ENCODE measurements at regions not wholly inside any gene's neighbourhood (a gene's known extent, or its start where the extent isn't known, plus 50 kb on each side); places are given as distances from the start of the nearest gene placed in this dataset.

GRCh38 chr7:88490161-88490560, 183.5 kb upstream of the STEAP4 start:
- in situ Hi-C loops (cut with HindIII; ENCODE audit: low sequenced_read_pairs) = no loop called here

DNA sequence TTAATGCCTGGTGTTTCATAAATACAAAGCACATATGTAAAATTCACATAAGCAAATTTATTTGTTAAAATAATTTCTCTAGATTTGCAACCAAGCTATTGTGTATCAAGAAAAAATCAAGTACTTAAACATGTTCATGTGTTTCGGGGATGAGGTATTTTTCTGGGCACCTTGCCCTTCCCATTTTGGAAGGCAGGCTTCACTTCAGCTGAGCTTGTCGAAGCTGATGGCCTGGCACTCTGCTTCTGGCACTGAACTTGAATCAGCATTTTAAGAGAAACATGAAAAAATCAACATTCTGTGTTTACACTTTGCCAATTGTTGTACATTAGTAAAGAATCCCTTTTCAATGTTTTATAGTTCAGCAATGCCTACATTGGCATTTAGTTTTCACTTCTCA, 179.1 kb upstream of the STEAP4 start:
- TF ChIP-seq CTCF (IDR thresholded peaks at IDR 0.05; ENCODE audit: low read depth, low read length, missing control alignments) = no peak
- in situ Hi-C loops (cut with HindIII; ENCODE audit: low sequenced_read_pairs) = no loop called here
- no peak for DNase-seq (ENCODE audit: low read depth)
- H3K4me3 ChIP-seq (ENCODE audit: low read depth, low read length) = no peak overlapping the region

More at GRCh38 chr7:88490161-88490560, 183.5 kb upstream of the STEAP4 start:
- no peak overlapping the region for H3K4me3 ChIP-seq (ENCODE audit: low read depth, low read length)
- DNase-seq (ENCODE audit: low read depth) = no peak
- no peak for TF ChIP-seq CTCF (IDR thresholded peaks at IDR 0.05; ENCODE audit: low read depth, low read length, missing control alignments)

GRCh38 chr7:88484551-88484950, 177.9 kb upstream of the STEAP4 start:
- no peak for DNase-seq (ENCODE audit: low read depth)
- H3K4me3 ChIP-seq (ENCODE audit: low read depth, low read length) = no peak overlapping the region
- no peak for TF ChIP-seq CTCF (IDR thresholded peaks at IDR 0.05; ENCODE audit: low read depth, low read length, missing control alignments)
- in situ Hi-C loops (cut with HindIII; ENCODE audit: low sequenced_read_pairs) = no loop called here

DNA sequence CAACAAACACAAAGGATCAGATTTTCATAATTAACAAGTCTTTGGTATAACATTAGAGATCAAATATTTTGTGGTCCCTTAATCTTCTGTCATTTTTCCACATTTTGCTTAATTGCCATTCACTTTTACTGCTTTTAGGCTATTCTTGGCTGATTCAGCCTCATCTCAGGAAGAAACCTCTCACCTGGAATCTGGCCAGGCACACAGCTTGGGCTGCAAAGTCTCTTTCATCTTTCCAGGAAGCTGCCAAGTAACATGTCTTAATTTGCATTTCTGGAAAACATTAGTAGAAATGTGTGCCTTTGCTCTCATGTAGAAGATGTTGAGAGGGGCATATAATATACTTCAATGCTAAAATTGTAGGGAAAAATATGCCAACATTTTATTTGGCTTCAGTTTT, 174.2 kb upstream of the STEAP4 start:
- DNase-seq (ENCODE audit: low read depth) = peak; percentile 75
- no peak overlapping the region for H3K4me3 ChIP-seq (ENCODE audit: low read depth, low read length)
- no peak for TF ChIP-seq CTCF (IDR thresholded peaks at IDR 0.05; ENCODE audit: low read depth, low read length, missing control alignments)
- in situ Hi-C loops (cut with HindIII; ENCODE audit: low sequenced_read_pairs) = no loop called here

DNA sequence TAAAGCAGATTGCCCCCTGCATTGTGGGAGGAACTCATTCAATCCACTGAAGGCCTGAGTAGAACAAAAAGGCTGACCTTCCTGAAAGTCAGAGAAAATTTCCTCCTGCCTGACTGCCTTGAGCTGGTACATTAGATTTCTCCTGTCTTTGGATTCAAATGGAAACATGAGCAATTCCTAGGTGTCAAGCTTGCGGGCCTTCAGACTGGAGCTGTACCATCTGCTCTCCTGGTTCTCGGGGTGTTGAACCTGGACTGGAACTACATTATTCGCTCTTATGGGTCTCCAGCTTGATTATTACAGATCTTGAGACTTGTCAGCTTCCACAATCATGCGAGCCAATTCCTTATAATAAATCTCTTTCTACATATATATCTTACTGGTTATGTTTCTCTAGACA, 173.6 kb upstream of the STEAP4 start:
- in situ Hi-C loops (cut with HindIII; ENCODE audit: low sequenced_read_pairs) = no loop called here
- no peak overlapping the region for H3K4me3 ChIP-seq (ENCODE audit: low read depth, low read length)
- no peak for DNase-seq (ENCODE audit: low read depth)
- TF ChIP-seq CTCF (IDR thresholded peaks at IDR 0.05; ENCODE audit: low read depth, low read length, missing control alignments) = no peak

DNA sequence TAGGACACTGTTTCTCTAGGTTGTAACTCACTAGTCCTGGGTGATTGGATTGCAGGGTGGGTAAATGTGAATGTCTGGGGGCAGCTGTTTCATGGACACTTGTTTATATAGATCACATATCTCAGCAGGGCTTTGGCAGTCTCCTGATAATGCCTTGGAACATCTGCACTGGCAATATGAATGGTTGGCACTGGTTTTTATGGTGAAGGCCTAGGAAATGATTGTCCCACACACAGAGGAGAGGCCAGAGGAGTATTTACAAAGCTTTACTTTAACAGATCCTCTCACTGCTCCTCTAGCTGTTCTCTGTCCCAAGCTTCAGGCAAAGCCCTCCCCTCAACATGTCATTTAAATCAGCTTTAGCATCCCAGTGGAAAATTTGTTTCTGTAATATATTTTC, 171.3 kb upstream of the STEAP4 start:
- no peak for TF ChIP-seq CTCF (IDR thresholded peaks at IDR 0.05; ENCODE audit: low read depth, low read length, missing control alignments)
- in situ Hi-C loops (cut with HindIII; ENCODE audit: low sequenced_read_pairs) = no loop called here
- no peak for DNase-seq (ENCODE audit: low read depth)
- H3K4me3 ChIP-seq (ENCODE audit: low read depth, low read length) = no peak overlapping the region

GRCh38 chr7:88465600-88465999, 158.9 kb upstream of the STEAP4 start:
- no peak for DNase-seq (ENCODE audit: low read depth)
- H3K4me3 ChIP-seq (ENCODE audit: low read depth, low read length) = no peak overlapping the region
- in situ Hi-C loops (cut with HindIII; ENCODE audit: low sequenced_read_pairs) = no loop called here
- TF ChIP-seq CTCF (IDR thresholded peaks at IDR 0.05; ENCODE audit: low read depth, low read length, missing control alignments) = no peak

All from astrocyte of the cerebellum (primary cell).